ENCODE measurements at regions not wholly inside any gene's neighbourhood (a gene's known extent, or its start where the extent isn't known, plus 50 kb on each side); places are given as distances from the start of the nearest gene placed in this dataset.
"Not testable (repeated sequence)": the region's sequence is repeated elsewhere in the genome, so short reads cannot be mapped to it uniquely, and the experiment has no call there.

GRCh38 chrY:9118704-9119103 lies 218.6 kb upstream of the TSPY4 start:
- no peak for DNase-seq
- Histone ChIP-seq H3K36me3 (no peaks in the 10 kb centered on the region), H3K9me3 (replicated peaks) (no peaks in the 10 kb centered on the region), H3K27ac (no peak overlapping the region), H3K4me1 (no peaks in the 10 kb centered on the region), H3K4me3 (no peak overlapping the region), H3K27me3 (no peaks in the 10 kb centered on the region)

GRCh38 chrY:9124623-9125022 lies 212.6 kb upstream of the TSPY4 start:
- DNase-seq, result no peak
- H3K4me1 ChIP-seq, result no peaks in the 10 kb centered on the region
- H3K9me3 ChIP-seq (replicated peaks), result no peaks in the 10 kb centered on the region
- no peak overlapping the region for H3K4me3 ChIP-seq
- H3K36me3 ChIP-seq, result no peaks in the 10 kb centered on the region
- H3K27me3 ChIP-seq, result no peaks in the 10 kb centered on the region
- no peak overlapping the region for H3K27ac ChIP-seq

DNA sequence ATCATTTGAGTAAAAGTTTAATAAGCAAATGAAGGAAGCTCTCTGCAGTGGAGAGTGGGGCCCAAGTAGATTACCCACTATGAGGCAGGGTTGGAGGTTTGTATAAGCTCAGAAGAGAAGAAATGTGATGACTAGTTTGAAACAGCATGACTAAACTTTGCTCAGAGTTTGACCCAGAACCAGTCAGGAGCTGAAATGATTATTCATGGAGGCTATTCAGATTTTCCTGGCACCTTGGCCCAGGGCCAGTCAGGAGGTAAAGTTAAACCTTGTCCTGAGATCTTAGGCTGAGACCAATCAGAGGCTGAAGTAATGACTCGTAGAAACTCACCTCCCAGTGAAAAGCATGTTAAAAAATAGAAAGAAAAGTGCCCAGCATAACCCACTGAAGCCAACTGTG lies 210.7 kb upstream of the TSPY4 start:
- H3K4me1 ChIP-seq, result no peaks in the 10 kb centered on the region
- H3K4me3 ChIP-seq, result no peak overlapping the region
- DNase-seq, result no peak
- no peaks in the 10 kb centered on the region for H3K36me3 ChIP-seq
- no peaks in the 10 kb centered on the region for H3K27me3 ChIP-seq
- H3K9me3 ChIP-seq (replicated peaks), result no peaks in the 10 kb centered on the region
- no peak overlapping the region for H3K27ac ChIP-seq

GRCh38 chrY:9143366-9143765 lies 193.9 kb upstream of the TSPY4 start:
- not testable (repeated sequence) for DNase-seq, H3K27ac ChIP-seq

DNA sequence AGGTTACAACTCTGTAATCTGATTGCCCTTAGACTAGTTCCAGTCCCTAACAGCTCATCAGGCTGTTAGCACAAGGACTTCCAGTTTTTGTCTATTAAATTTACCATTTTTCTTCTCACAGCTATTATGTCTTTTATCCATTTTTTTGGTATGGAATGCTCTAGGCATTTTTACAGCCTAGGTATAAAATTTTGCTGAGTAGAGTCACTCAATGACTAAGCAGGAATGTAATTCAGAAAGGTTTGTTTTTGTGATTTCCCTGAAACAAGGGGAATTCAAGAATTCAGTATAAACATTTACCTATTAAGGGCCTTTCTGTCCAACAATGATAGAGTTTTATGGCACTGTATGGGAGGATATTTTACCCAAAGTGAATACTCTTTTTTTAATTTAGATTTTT lies 182.7 kb upstream of the TSPY4 start:
- not testable (repeated sequence) for DNase-seq; H3K4me1 ChIP-seq; H3K27ac ChIP-seq; H3K4me3 ChIP-seq; H3K36me3 ChIP-seq; H3K9me3 ChIP-seq (replicated peaks); H3K27me3 ChIP-seq

More at GRCh38 chrY:9143366-9143765, 193.9 kb upstream of the TSPY4 start:
- not testable (repeated sequence) for H3K4me3 ChIP-seq; H3K9me3 ChIP-seq (replicated peaks); H3K36me3 ChIP-seq; H3K27me3 ChIP-seq; H3K4me1 ChIP-seq

GRCh38 chrY:9155721-9156120 lies 181.5 kb upstream of the TSPY4 start:
- no peak overlapping the region for H3K4me3 ChIP-seq
- H3K4me1 ChIP-seq, result no peaks in the 10 kb centered on the region
- no peaks in the 10 kb centered on the region for H3K36me3 ChIP-seq
- DNase-seq, result no peak
- H3K27me3 ChIP-seq, result no peaks in the 10 kb centered on the region
- H3K27ac ChIP-seq, result no peak overlapping the region
- H3K9me3 ChIP-seq (replicated peaks), result no peaks in the 10 kb centered on the region

GRCh38 chrY:9158616-9159015 lies 178.6 kb upstream of the TSPY4 start:
- DNase-seq, result no peak
- Histone ChIP-seq H3K9me3 (replicated peaks) (no peaks in the 10 kb centered on the region), H3K27ac (no peak overlapping the region), H3K36me3 (no peaks in the 10 kb centered on the region), H3K4me3 (no peak overlapping the region), H3K4me1 (no peaks in the 10 kb centered on the region), H3K27me3 (no peaks in the 10 kb centered on the region)

DNA sequence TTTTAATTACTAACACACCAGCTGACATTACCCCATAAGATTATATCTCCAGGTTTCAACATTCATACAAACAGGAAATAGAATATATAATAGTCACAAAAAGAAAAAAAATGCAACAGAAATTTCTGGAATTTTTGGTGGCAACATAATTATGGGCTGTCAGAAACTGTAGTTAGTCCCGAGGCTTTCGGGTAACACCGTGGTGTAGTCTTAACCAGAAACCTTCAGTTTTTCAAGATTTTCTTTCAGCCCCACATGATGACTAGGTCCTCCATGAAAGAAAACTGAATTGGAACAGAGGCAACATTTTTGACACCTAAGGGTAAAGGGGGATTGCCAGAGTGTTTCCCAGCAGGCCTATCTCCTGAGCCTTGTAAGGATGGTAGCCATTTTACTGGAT lies 176.9 kb upstream of the TSPY4 start:
- H3K27me3 ChIP-seq; H3K9me3 ChIP-seq (replicated peaks); DNase-seq; H3K4me3 ChIP-seq; H3K4me1 ChIP-seq; H3K36me3 ChIP-seq; H3K27ac ChIP-seq: not testable (repeated sequence)

DNA sequence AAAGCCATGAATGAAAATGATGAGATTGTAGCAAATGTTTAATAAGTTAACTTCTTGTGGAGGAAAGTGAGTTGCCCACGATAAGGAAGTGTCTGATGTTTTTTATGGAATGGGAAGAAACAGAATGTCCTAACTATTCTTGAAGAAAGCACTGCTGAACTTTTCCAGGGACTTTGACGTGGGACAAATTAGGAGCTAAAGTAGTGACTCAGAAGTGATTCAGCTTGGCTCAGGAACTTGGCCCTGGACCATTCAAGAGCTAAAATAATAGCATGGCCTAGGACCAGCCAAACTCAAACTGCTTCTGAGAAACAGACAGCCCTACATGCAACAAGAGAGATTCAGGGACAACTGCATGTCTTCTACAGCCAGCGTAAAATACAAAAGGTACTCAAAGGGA lies 176.3 kb upstream of the TSPY4 start:
- H3K36me3 ChIP-seq; H3K4me1 ChIP-seq; H3K4me3 ChIP-seq; DNase-seq; H3K9me3 ChIP-seq (replicated peaks); H3K27me3 ChIP-seq; H3K27ac ChIP-seq: not testable (repeated sequence)

- not testable (repeated sequence) for H3K27me3 ChIP-seq; H3K4me1 ChIP-seq; H3K27ac ChIP-seq; H3K36me3 ChIP-seq; H3K9me3 ChIP-seq (replicated peaks); DNase-seq; H3K4me3 ChIP-seq
Measured at GRCh38 chrY:9161990-9162389, 175.3 kb upstream of the TSPY4 start.

GRCh38 chrY:9162424-9162823 lies 174.8 kb upstream of the TSPY4 start:
- H3K27me3 ChIP-seq; H3K27ac ChIP-seq; H3K36me3 ChIP-seq; H3K9me3 ChIP-seq (replicated peaks); DNase-seq; H3K4me1 ChIP-seq; H3K4me3 ChIP-seq: not testable (repeated sequence)

GRCh38 chrY:9177641-9178040 lies 159.6 kb upstream of the TSPY4 start:
- DNase-seq; H3K36me3 ChIP-seq; H3K4me3 ChIP-seq; H3K9me3 ChIP-seq (replicated peaks); H3K27ac ChIP-seq; H3K27me3 ChIP-seq; H3K4me1 ChIP-seq: not testable (repeated sequence)

GRCh38 chrY:9184827-9185226 lies 152.4 kb upstream of the TSPY4 start:
- DNase-seq; H3K4me1 ChIP-seq; H3K9me3 ChIP-seq (replicated peaks); H3K27ac ChIP-seq; H3K36me3 ChIP-seq; H3K4me3 ChIP-seq; H3K27me3 ChIP-seq: not testable (repeated sequence)

DNA sequence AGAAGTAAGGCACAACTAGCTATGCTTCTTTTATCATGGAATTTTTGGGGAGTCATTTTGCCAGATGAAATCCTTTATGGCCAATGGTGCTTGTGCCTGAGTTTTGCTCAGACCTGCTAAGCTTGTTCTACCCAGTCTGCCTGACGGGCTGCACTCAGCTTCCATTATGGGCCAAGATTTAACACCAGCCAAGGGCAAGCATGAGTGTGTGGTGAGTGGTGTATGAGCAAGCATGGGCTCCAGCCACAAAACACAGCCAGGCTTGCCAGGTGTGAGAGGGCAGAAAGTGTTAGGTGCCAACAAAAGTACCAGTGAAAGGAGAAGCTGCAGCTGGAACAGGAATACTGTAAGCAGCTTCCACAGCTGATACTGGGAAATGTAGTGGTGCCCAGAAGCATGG lies 130.2 kb upstream of the TSPY4 start:
- not testable (repeated sequence) for H3K27me3 ChIP-seq; H3K4me1 ChIP-seq; H3K36me3 ChIP-seq; H3K4me3 ChIP-seq; H3K9me3 ChIP-seq (replicated peaks); DNase-seq; H3K27ac ChIP-seq

- no peaks in the 10 kb centered on the region for H3K27me3 ChIP-seq
- H3K27ac ChIP-seq, result no peak overlapping the region
- H3K4me1 ChIP-seq, result no peaks in the 10 kb centered on the region
- H3K4me3 ChIP-seq, result no peak overlapping the region
- H3K36me3 ChIP-seq, result no peaks in the 10 kb centered on the region
- DNase-seq, result no peak
- H3K9me3 ChIP-seq (replicated peaks), result no peaks in the 10 kb centered on the region
Measured at GRCh38 chrY:9226409-9226808, 110.9 kb upstream of the TSPY4 start.

- no peaks in the 10 kb centered on the region for H3K27me3 ChIP-seq
- H3K36me3 ChIP-seq, result no peaks in the 10 kb centered on the region
- H3K4me3 ChIP-seq, result no peak overlapping the region
- H3K4me1 ChIP-seq, result no peaks in the 10 kb centered on the region
- DNase-seq, result no peak
- no peak overlapping the region for H3K27ac ChIP-seq
- no peaks in the 10 kb centered on the region for H3K9me3 ChIP-seq (replicated peaks)
Measured at GRCh38 chrY:9257255-9257654, 80.0 kb upstream of the TSPY4 start.

- no peaks in the 10 kb centered on the region for H3K27me3 ChIP-seq
- H3K4me1 ChIP-seq, result no peaks in the 10 kb centered on the region
- no peaks in the 10 kb centered on the region for H3K36me3 ChIP-seq
- DNase-seq, result no peak
- H3K9me3 ChIP-seq (replicated peaks), result no peaks in the 10 kb centered on the region
- H3K4me3 ChIP-seq, result no peak overlapping the region
- H3K27ac ChIP-seq, result no peak overlapping the region
Measured at GRCh38 chrY:9257725-9258124, 79.5 kb upstream of the TSPY4 start.

All from SJCRH30 (cell line).